ENCODE measurements at regions not wholly inside any gene's neighbourhood (a gene's known extent, or its start where the extent isn't known, plus 50 kb on each side); places are given as distances from the start of the nearest gene placed in this dataset.
A peak's percentile ranks its signal among the peaks of the same experiment; 100 is the strongest.
"Not testable (repeated sequence)": the region's sequence is repeated elsewhere in the genome, so short reads cannot be mapped to it uniquely, and the experiment has no call there.

- no peak for DNase-seq
Measured at GRCh38 chr3:95826419-95826818, 988.0 kb upstream of the EPHA6 start.

- no peak for DNase-seq
Measured at GRCh38 chr3:95832146-95832545, 982.2 kb upstream of the EPHA6 start.

GRCh38 chr3:95860628-95861027, 953.8 kb upstream of the EPHA6 start:
- DNase-seq: not testable (repeated sequence)

GRCh38 chr3:95883801-95884200, 930.6 kb upstream of the EPHA6 start:
- DNase-seq: no peak

DNA sequence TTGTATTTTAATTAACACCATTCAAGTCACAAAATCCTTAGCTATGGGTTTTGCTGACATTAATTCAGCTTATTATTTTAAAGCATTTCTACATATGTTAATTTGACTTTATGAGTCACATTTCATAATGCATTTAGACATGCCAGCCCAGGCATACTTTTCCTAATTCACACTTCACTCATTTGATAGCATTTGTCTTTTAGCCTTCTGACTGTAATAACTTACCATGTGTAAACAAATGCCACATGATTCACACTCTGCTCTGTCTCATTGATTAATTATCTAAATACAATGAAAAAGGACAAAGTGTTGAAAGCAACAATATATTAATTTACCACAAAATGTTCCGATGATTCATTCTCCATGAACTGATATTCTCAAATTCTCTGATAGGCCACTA, 927.8 kb upstream of the EPHA6 start:
- peak; percentile 25 for DNase-seq

GRCh38 chr3:95887114-95887513, 927.3 kb upstream of the EPHA6 start:
- no peak for DNase-seq

GRCh38 chr3:95894820-95895219, 919.6 kb upstream of the EPHA6 start:
- DNase-seq: no peak

GRCh38 chr3:95899494-95899893, 914.9 kb upstream of the EPHA6 start:
- DNase-seq: peak; percentile 89

GRCh38 chr3:95899911-95900310, 914.5 kb upstream of the EPHA6 start:
- peak; percentile 39 for DNase-seq

GRCh38 chr3:95901948-95902347, 912.4 kb upstream of the EPHA6 start:
- no peak for DNase-seq

- DNase-seq: peak; percentile 61
Measured at GRCh38 chr3:95905182-95905581, 909.2 kb upstream of the EPHA6 start.

DNA sequence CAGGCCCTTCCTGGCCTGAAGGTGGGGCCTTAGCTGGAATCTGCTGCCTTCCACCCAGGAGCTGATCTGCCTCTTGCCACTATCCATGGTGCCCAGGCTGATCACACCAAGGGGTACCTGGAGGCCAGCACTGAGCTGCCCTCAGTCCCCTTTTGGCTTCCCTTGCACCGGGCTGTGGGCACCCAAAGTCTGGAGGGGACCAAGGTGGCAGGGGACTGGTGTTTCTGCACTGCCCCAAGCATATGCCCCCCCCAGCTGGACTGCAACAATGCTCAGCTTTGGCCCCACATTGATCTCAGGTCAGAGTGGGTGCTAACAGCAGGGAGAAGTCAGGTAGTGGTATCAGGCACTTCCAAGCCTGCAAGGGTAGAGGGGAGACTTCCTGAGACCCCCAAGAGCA, 902.6 kb upstream of the EPHA6 start:
- DNase-seq: no peak

DNA sequence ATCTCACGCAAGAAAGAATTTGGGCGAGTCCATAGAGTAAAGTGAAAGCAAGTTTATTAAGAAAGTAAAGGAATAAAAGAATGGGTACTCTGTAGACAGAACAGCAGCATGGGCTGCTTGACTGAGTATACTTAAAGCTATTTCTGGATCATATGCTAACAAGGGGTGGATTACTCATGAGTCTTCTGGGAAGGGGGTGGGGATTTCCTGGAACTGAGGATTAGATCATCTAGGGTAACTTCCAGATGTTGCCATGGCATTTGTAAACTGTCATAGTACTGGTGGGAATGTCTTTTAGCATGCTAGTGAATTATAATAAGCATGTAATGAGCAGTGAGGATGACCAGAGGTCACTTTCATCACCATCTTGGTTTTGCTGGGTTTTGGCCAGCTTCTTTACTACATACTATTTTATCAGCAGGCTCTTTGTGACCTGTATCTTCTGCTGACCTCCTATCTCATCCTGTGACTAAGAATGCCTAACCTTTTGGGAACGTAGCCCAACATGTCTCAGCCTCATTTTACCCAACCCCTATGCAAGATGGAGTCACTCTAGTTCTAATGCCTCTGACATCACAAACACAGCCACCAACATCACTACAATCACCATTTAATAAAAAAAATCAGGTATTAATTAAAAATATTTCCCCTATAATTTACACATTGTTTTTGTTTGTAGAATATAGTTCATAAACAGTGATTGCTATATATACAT, 890.7 kb upstream of the EPHA6 start:
- peak; percentile 98 for DNase-seq

- DNase-seq: no peak
Measured at GRCh38 chr3:95926904-95927501, 887.4 kb upstream of the EPHA6 start.

- DNase-seq: no peak
Measured at GRCh38 chr3:95934181-95934580, 880.2 kb upstream of the EPHA6 start.

DNA sequence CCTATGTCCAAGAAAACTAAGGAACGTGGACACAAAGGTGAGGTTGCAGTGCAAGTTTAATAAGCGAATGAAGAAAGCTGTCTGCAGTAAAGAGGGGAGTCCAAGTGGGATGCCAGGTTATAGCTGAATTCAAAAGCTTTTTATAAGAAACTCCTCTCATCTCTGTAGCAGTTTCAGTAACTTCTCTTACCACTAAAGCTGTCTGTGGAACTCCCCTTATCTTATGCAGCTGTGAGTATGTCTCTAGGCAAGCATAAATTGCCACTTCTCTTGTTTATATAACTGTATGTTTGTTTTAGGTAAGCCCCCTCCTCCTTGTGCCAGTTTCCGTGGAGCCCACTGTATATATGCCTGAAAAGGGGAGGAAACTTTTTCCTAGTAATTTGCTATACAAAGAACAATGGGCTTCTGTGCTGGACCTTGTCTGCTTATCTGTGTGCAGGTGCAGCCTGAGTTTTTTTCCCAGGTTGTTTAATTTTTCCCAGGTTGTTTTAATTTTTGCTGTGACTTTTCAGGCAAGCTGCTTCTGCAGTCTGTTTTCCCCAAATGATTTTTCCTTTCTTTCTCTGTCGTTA, 875.1 kb upstream of the EPHA6 start:
- no peak for DNase-seq

GRCh38 chr3:95965704-95966336, 848.6 kb upstream of the EPHA6 start:
- DNase-seq: no peak

DNA sequence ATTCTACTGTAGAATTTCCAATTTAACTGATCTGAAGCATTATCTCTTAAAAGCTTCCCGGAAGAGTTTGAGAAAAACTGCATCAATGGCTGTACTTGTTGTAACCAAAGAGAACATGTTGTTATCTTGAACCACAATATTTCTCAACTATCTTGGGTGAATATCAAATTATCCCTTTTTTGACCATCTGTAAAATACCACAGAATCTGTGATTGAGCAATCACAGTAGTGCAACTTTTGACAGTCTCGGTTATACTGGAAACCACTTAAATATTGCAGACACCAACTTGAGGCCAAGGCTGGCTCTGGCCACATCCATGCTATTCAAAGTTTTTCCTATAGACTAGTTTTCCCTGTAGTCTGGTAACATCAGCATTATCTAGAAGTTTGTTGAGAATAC, 842.8 kb upstream of the EPHA6 start:
- DNase-seq: peak; percentile 25

DNA sequence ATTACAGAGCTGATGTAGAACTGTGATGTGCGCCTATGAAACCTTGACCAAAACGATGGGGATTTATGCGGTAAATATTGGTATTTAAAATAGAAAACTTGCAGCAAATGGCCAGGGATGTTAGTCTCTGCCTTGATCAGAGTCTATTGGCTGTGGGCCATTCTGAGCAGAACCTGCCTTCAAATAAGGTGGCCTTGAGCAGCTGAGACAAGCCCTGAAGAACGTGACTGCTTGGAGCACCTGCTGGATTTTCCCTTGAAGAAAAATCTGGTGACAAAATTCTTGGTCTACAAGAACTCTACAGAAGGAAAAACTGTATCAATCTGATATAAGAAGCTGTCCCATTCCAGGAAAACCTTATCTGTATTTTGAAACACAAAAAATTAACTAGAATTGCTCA, 820.1 kb upstream of the EPHA6 start:
- DNase-seq: no peak

- DNase-seq: no peak
Measured at GRCh38 chr3:96000966-96001365, 813.4 kb upstream of the EPHA6 start.

- no peak for DNase-seq
Measured at GRCh38 chr3:96007650-96008195, 806.7 kb upstream of the EPHA6 start.

DNA sequence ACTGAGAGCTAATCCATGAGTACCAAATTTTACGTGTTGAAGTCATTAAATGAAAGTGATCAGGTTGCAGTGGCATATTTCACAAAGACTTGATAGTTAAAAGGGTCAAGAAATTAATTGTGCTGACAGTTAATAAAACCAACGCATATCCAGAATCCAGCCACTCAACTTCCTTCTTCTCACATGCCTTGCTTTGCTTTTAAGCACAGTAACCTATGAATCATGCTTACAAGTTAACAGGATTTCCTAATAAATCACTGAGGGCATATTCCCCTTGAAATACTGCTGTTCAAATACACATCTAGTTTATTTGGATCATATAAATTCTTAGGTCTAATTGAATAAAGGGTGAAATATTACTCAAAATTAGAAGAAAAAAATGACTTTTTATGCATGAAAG, 801.5 kb upstream of the EPHA6 start:
- peak; percentile 33 for DNase-seq

GRCh38 chr3:96017556-96017955, 796.8 kb upstream of the EPHA6 start:
- no peak for DNase-seq

GRCh38 chr3:96022676-96023075, 791.7 kb upstream of the EPHA6 start:
- no peak for DNase-seq
